ENCODE measurements at regions not wholly inside any gene's neighbourhood (a gene's known extent, or its start where the extent isn't known, plus 50 kb on each side); places are given as distances from the start of the nearest gene placed in this dataset.

DNA sequence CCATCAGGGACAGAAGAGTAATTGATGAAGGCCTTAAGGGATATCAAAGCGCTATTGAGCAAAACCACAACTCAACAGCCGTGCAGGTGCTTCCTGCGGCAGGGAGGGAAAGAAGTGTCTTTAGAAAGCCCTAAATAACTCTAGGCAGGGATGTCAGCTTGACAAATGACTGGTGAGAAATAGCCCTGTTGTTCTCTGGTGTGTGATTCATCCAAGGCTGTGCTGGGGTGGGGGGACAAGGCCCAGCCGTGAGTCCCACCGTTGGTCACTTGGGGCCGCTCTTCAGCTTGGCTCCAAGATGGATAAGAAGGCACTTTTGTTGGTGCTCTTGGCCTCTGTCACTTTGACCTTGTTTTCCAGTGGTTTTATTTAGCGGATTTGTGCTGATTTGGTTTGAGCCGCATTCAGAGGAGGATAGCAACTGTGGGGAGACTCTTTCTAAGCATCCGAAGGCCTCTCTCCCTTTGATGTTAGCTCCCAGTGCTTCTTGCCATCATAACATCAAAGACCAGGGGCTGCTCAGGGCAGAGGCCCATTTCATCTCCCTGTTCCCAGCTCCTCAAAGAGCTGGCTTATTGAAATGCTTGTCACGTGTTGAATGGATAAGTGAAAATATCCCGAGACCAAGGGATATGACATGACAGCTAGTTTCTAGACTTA, 130.3 kb upstream of the SERP2 start:
- DNase-seq (ENCODE audit: low read depth, low spot score) (no peak), ATAC-seq (peak; percentile 70), FAIRE-seq (no peak)
- Histone ChIP-seq H3K4me3 (no peak overlapping the region), H3K9me3 (replicated peaks; ENCODE audit: control insufficient read depth, insufficient read depth, low read length) (no peaks in the 10 kb centered on the region), H3K4me1 (ENCODE audit: control insufficient read depth, insufficient read depth, low read length) (peaks cover 5% of the 10 kb centered on the region; the same call in 1 of the 2 replicates), H3K27me3 (replicated peaks in 1 of 2; ENCODE audit: control insufficient read depth in 2 of 2, insufficient read depth in 2 of 2, low read length in 1 of 2) (no peaks in the 10 kb centered on the region), H3K9ac (ENCODE audit: control insufficient read depth, insufficient read depth, low read length) (no peak overlapping the region), H3K27ac (ENCODE audit: control insufficient read depth, insufficient read depth) (no peak overlapping the region), H4K20me1 (ENCODE audit: control insufficient read depth, insufficient read depth) (no peaks in the 10 kb centered on the region; the same call in 1 of the 2 replicates), H3K79me2 (ENCODE audit: control insufficient read depth, insufficient read depth, low read length) (no peaks in the 10 kb centered on the region), H3K4me2 (ENCODE audit: control insufficient read depth, insufficient read depth) (no peak overlapping the region; the same call in 1 of the 2 replicates), H2AFZ (ENCODE audit: control insufficient read depth, low read depth, low read length) (no peak overlapping the region), H3K36me3 (ENCODE audit: control insufficient read depth in 2 of 2, insufficient read depth in 2 of 2, low read length in 1 of 2) (no peaks in the 10 kb centered on the region)
- 52% methylated on average over 11 of the region's 11 CpGs for WGBS (ENCODE audit: insufficient coverage, insufficient replicate concordance, low lambda C conversion rate, missing lambda C conversion rate)
- intact Hi-C loops (cut with micrococcal nuclease; ENCODE audit: unreplicated experiment) = loop anchor here (5.0 kb wide), 1 partner anchor 194 kb away; no protein-coding TSS in a partner anchor
- ChIA-PET RAD21 (ENCODE audit: unreplicated experiment) (no interaction called here), POLR2A (no interaction called here), CTCF (interaction anchor here (1.2 kb wide), 1 partner anchor 190 kb away, joined by 3 read pairs; no protein-coding TSS in a partner anchor), SMC1A (ENCODE audit: uncharacterized antibody, unreplicated experiment) (no interaction called here)
- BruUV-seq (replicated peaks) = no TSS peak
- in situ Hi-C loops (cut with MboI) = no loop called here
- no peak for TF ChIP-seq HDAC2 (IDR thresholded peaks at IDR 0.05)
- TF ChIP-seq, protein P1, sequence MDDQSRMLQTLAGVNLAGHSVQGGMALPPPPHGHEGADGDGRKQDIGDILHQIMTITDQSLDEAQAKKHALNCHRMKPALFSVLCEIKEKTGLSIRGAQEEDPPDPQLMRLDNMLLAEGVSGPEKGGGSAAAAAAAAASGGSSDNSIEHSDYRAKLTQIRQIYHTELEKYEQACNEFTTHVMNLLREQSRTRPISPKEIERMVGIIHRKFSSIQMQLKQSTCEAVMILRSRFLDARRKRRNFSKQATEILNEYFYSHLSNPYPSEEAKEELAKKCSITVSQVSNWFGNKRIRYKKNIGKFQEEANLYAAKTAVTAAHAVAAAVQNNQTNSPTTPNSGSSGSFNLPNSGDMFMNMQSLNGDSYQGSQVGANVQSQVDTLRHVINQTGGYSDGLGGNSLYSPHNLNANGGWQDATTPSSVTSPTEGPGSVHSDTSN (IDR thresholded peaks at IDR 0.05; ENCODE audit: insufficient replicate concordance, low read depth, low read length) = peak; percentile 9
- TF ChIP-seq PML (IDR thresholded peaks at IDR 0.05; ENCODE audit: low read length) = no peak
- TF ChIP-seq HCFC1 (IDR thresholded peaks at IDR 0.05; ENCODE audit: low read length) = no peak
- no peak for TF ChIP-seq POLR2A (IDR thresholded peaks at IDR 0.05; ENCODE audit: low read depth, low read length)
- no peak for TF ChIP-seq CHD2 (IDR thresholded peaks at IDR 0.05; ENCODE audit: borderline replicate concordance, low read depth, low read length)
- TF ChIP-seq, protein P2, sequence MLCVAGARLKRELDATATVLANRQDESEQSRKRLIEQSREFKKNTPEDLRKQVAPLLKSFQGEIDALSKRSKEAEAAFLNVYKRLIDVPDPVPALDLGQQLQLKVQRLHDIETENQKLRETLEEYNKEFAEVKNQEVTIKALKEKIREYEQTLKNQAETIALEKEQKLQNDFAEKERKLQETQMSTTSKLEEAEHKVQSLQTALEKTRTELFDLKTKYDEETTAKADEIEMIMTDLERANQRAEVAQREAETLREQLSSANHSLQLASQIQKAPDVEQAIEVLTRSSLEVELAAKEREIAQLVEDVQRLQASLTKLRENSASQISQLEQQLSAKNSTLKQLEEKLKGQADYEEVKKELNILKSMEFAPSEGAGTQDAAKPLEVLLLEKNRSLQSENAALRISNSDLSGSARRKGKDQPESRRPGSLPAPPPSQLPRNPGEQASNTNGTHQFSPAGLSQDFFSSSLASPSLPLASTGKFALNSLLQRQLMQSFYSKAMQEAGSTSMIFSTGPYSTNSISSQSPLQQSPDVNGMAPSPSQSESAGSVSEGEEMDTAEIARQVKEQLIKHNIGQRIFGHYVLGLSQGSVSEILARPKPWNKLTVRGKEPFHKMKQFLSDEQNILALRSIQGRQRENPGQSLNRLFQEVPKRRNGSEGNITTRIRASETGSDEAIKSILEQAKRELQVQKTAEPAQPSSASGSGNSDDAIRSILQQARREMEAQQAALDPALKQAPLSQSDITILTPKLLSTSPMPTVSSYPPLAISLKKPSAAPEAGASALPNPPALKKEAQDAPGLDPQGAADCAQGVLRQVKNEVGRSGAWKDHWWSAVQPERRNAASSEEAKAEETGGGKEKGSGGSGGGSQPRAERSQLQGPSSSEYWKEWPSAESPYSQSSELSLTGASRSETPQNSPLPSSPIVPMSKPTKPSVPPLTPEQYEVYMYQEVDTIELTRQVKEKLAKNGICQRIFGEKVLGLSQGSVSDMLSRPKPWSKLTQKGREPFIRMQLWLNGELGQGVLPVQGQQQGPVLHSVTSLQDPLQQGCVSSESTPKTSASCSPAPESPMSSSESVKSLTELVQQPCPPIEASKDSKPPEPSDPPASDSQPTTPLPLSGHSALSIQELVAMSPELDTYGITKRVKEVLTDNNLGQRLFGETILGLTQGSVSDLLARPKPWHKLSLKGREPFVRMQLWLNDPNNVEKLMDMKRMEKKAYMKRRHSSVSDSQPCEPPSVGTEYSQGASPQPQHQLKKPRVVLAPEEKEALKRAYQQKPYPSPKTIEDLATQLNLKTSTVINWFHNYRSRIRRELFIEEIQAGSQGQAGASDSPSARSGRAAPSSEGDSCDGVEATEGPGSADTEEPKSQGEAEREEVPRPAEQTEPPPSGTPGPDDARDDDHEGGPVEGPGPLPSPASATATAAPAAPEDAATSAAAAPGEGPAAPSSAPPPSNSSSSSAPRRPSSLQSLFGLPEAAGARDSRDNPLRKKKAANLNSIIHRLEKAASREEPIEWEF (IDR thresholded peaks at IDR 0.05; ENCODE audit: insufficient replicate concordance, low read depth, low read length) = no peak
- TF ChIP-seq, protein P3, sequence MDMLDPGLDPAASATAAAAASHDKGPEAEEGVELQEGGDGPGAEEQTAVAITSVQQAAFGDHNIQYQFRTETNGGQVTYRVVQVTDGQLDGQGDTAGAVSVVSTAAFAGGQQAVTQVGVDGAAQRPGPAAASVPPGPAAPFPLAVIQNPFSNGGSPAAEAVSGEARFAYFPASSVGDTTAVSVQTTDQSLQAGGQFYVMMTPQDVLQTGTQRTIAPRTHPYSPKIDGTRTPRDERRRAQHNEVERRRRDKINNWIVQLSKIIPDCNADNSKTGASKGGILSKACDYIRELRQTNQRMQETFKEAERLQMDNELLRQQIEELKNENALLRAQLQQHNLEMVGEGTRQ (IDR thresholded peaks at IDR 0.05; ENCODE audit: borderline replicate concordance, low read depth, low read length) = no peak
- TF ChIP-seq, protein P4, sequence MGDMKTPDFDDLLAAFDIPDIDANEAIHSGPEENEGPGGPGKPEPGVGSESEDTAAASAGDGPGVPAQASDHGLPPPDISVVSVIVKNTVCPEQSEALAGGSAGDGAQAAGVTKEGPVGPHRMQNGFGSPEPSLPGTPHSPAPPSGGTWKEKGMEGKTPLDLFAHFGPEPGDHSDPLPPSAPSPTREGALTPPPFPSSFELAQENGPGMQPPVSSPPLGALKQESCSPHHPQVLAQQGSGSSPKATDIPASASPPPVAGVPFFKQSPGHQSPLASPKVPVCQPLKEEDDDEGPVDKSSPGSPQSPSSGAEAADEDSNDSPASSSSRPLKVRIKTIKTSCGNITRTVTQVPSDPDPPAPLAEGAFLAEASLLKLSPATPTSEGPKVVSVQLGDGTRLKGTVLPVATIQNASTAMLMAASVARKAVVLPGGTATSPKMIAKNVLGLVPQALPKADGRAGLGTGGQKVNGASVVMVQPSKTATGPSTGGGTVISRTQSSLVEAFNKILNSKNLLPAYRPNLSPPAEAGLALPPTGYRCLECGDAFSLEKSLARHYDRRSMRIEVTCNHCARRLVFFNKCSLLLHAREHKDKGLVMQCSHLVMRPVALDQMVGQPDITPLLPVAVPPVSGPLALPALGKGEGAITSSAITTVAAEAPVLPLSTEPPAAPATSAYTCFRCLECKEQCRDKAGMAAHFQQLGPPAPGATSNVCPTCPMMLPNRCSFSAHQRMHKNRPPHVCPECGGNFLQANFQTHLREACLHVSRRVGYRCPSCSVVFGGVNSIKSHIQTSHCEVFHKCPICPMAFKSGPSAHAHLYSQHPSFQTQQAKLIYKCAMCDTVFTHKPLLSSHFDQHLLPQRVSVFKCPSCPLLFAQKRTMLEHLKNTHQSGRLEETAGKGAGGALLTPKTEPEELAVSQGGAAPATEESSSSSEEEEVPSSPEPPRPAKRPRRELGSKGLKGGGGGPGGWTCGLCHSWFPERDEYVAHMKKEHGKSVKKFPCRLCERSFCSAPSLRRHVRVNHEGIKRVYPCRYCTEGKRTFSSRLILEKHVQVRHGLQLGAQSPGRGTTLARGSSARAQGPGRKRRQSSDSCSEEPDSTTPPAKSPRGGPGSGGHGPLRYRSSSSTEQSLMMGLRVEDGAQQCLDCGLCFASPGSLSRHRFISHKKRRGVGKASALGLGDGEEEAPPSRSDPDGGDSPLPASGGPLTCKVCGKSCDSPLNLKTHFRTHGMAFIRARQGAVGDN (IDR thresholded peaks at IDR 0.05) = no peak
- no peak for TF ChIP-seq STAT1 (conservative IDR thresholded peaks at IDR 0.05)

Measured in GM12878 (cell line).